Type B pancreatic cell (in vitro differentiated cells): ENCODE measurements at regions not wholly inside any gene's neighbourhood (a gene's known extent, or its start where the extent isn't known, plus 50 kb on each side); places are given as distances from the start of the nearest gene placed in this dataset.
A peak's percentile ranks its signal among the peaks of the same experiment; 100 is the strongest.

Source experiments
- DNase-seq: peaks from one replicate; pipeline ENCODE4 v3.0.0; 2021; ENCODE audit warnings: mixed read lengths; ENCODE audit not compliant: unreplicated experiment; ENCODE audit errors: extremely low spot score
- H3K27ac Mint-ChIP-seq: 2 replicates; pipeline ENCODE4 v1.8.0; 2021; ENCODE audit warnings: mild to moderate bottlenecking, mixed read lengths
- H3K27me3 Mint-ChIP-seq: 2 replicates; pipeline ENCODE4 v1.8.0; 2021; ENCODE audit warnings: mixed read lengths
- H3K36me3 Mint-ChIP-seq: 2 replicates; pipeline ENCODE4 v1.8.0; 2021; ENCODE audit warnings: mixed read lengths
- H3K4me1 Mint-ChIP-seq: one replicate; pipeline ENCODE4 v1.8.0; 2021; ENCODE audit warnings: mixed read lengths; ENCODE audit not compliant: unreplicated experiment
- H3K4me3 Mint-ChIP-seq: 2 replicates; pipeline ENCODE4 v1.8.0; 2021; ENCODE audit warnings: mild to moderate bottlenecking, mixed read lengths
- H3K9me3 Mint-ChIP-seq: 2 replicates; pipeline ENCODE4 v1.8.0; 2021; ENCODE audit warnings: mixed read lengths
- TF ChIP-seq, protein P1 (sequence below): fragments of 200-600 bp; sonication (generic); conservative IDR thresholded peaks from 2 replicates; pipeline ENCODE4 v1.5.0; 2021; ENCODE audit warnings: antibody characterized with exemption, mild to moderate bottlenecking

DNA sequence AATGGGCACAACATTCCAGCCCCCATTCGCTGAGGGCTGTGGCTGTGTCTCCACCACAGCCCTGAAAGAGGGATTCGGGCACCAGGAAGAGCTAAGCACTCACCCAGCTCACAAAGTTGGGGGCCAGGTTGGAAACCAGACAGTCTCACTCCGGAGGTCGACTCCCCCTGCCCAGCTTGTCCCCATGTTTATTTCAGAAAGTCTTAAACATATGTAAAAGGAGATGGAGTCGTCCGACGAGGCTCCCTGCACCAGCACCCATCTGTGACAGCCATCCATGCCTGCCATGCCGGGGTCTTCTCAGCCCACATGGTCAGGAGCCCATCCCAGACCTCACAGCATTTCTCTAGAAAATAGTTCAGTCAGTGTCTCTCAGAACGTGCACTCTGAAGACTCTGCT, 63.6 kb upstream of the STX16 start:
- Mint-ChIP-seq H3K9me3 (peaks cover 5% of the 10 kb centered on the region), H3K4me3 (no peak overlapping the region), H3K27me3 (peaks cover 32% of the 10 kb centered on the region), H3K4me1 (peaks cover 11% of the 10 kb centered on the region), H3K27ac (no peak overlapping the region), H3K36me3 (no peaks in the 10 kb centered on the region)
- DNase-seq, result no peak
- TF ChIP-seq, protein P1, sequence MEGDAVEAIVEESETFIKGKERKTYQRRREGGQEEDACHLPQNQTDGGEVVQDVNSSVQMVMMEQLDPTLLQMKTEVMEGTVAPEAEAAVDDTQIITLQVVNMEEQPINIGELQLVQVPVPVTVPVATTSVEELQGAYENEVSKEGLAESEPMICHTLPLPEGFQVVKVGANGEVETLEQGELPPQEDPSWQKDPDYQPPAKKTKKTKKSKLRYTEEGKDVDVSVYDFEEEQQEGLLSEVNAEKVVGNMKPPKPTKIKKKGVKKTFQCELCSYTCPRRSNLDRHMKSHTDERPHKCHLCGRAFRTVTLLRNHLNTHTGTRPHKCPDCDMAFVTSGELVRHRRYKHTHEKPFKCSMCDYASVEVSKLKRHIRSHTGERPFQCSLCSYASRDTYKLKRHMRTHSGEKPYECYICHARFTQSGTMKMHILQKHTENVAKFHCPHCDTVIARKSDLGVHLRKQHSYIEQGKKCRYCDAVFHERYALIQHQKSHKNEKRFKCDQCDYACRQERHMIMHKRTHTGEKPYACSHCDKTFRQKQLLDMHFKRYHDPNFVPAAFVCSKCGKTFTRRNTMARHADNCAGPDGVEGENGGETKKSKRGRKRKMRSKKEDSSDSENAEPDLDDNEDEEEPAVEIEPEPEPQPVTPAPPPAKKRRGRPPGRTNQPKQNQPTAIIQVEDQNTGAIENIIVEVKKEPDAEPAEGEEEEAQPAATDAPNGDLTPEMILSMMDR, result no peak

DNA sequence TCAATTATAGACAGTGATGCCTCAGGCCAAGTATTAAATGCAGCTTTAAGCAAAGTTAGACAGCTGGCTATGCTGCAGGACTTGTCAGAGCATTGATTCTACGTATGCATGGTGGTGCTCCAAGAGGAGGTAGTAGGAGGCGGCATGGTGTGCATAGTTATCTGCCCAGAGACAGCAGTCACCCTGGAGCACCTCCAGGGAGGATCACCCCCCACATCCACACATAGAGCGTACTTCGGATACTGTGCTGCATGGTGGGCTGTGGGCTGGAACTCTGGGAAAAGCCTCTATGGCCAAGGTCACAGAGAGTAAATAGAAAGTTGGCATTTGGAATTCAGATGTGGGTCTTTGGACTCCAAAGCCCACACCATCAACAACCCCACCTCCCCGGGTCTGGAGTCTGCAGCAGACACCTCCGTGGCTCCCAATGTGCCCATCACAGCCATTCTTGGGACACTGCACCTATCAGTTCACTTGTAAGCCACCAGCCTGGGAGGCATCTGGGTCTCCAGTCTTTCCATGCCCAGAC, 64.5 kb upstream of the STX16 start:
- H3K4me1 Mint-ChIP-seq, result peaks cover 11% of the 10 kb centered on the region
- H3K27ac Mint-ChIP-seq, result no peak overlapping the region
- peaks cover 8% of the 10 kb centered on the region for H3K9me3 Mint-ChIP-seq
- DNase-seq, result no peak
- H3K4me3 Mint-ChIP-seq, result no peak overlapping the region
- TF ChIP-seq, protein P1, result no peak
- no peaks in the 10 kb centered on the region for H3K36me3 Mint-ChIP-seq
- H3K27me3 Mint-ChIP-seq, result peaks cover 36% of the 10 kb centered on the region

DNA sequence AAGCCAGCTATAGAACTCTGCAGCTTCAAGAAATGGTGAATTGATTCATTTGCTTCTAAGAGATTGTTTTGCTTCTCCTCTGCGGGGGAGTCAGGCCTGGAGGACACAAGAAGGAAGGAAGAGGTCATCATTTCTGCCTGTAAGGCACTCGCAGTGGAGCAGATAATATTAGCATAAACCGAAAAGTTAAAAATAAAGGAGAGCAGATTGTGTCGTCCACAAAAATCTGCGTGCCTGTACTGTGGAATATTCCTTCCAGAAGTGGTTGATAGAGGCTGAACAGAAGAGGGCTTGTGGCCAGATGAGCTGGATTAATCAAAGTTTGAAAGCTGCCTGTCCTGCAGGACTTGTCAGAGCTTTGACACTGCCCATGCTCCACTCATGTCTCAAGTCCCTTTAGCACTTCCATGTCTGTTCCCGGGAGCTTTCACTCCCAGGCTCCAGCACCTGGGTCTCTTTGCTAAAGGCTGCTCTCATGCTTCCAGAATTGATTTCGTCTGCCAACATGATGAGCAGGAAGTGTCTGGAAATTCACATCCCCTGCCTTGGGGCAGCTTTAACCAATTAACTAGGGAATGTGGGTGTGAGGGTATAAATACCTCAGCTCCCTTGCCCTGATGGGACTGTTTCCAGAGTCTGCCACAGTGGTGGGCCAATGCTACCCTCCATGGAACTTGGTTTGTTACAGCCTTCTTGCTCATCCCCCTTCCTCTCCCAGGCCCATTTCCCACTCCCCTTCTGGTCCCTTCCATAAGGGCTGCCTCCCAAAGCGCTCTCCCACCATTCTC, 65.1 kb upstream of the STX16 start:
- Mint-ChIP-seq H3K36me3 (no peaks in the 10 kb centered on the region), H3K27me3 (peaks cover 38% of the 10 kb centered on the region), H3K27ac (no peak overlapping the region), H3K4me3 (no peak overlapping the region), H3K9me3 (peaks cover 8% of the 10 kb centered on the region), H3K4me1 (peaks cover 11% of the 10 kb centered on the region)
- TF ChIP-seq, protein P1, result no peak
- no peak for DNase-seq

DNA sequence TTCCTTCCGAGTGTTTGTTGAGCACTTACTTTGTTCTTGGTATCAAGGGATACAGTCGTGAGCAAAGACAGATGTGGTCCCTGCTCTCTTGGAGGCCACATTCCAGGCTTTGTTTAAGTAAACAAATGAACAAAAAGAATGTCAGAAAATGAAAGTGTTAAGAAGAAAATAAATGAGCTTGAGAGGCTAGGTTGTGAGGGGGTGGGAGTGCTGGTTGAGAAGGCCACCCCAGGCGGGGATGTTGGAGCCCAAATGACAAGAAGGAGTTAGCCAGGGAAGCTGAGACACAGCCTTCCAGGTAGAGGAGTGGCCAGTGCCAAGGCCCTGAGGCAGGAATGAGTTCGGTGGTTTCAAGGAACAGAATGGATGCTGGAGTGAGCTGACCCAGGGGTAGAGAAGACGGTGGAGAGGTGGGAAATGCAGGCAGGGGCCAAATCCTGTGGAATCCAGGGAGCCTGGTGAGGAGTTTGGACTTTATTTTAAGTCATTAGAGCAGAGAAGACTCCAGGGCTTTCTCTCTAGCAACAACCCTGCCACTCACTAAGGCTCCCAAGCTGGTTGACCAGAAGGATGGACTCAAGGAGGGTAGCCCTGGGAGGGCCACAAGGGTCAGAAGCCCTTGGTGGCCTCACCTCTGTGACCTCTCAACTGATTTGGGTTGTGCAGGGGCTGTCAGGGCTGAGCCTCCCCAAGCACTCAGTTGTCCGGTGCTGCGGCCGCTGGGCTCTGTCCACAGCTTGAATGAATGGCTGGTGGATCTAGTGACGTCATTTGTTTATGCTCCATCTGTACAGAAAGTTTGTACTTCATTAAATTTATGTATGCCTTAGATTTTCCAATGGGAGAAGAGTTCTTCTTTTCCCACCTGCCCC, 66.0 kb upstream of the STX16 start:
- DNase-seq, result no peak
- Mint-ChIP-seq H3K9me3 (peaks cover 8% of the 10 kb centered on the region), H3K27ac (peak overlapping the region; percentile 14), H3K36me3 (no peaks in the 10 kb centered on the region), H3K4me1 (peaks cover 9% of the 10 kb centered on the region), H3K27me3 (peaks cover 38% of the 10 kb centered on the region), H3K4me3 (no peak overlapping the region)
- TF ChIP-seq, protein P1, result no peak

DNA sequence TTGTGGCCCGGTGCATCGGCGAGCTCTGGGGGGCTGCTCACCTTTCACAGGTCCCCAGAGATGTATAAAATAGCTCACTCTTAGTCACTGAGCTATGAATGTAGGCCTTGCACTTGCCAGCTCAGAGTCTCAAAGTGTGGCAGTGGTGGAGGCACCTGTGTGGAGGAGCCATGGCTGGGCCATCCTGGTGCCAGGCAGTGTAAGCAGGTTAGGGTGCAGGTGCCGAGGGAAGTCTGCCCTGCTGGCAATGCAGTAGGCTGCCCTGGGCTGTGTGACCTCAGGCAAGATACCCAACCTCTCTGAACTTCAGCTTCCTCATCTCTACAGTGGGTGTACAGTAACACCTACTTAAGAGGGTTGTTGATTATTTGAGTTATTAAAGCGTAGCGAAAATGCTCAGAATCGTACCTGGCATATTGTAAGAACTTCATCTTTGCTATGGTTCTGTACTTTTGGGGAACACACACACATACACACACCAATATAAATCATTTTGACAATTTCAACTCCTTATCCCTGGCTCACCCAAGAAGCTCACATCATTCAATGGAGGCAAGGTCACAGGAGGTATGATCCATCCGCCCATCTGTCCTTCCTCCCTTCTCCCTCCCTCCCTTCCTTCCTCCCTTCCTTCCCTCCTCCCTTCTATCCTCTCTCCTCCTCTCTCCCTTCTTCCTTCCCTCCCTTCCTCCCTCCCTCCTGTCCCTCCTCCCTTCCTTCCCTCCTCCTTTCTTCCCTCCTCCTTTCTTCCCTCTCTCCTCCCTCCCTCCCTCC, 66.8 kb upstream of the STX16 start:
- peak overlapping the region; percentile 14 for H3K27ac Mint-ChIP-seq
- no peak overlapping the region for H3K4me3 Mint-ChIP-seq
- no peaks in the 10 kb centered on the region for H3K36me3 Mint-ChIP-seq
- TF ChIP-seq, protein P1, result no peak
- DNase-seq, result no peak
- H3K4me1 Mint-ChIP-seq, result peaks cover 5% of the 10 kb centered on the region
- H3K27me3 Mint-ChIP-seq, result peaks cover 39% of the 10 kb centered on the region
- H3K9me3 Mint-ChIP-seq, result peaks cover 8% of the 10 kb centered on the region
